Liver (tissue), 3 donors: ENCODE measurements at regions not wholly inside any gene's neighbourhood (a gene's known extent, or its start where the extent isn't known, plus 50 kb on each side); places are given as distances from the start of the nearest gene placed in this dataset.

Source experiments
- RAD21 ChIP-seq, 2 donors: IDR thresholded peaks; 2 replicates each; pipeline ENCODE4 v1.6.1; 2016; ENCODE audit warnings: antibody characterized with exemption in 2 of 2, mild to moderate bottlenecking in 2 of 2
- TF ChIP-seq, protein P1 (sequence below): fragments of 150-350 bp; IDR thresholded peaks from 2 replicates; pipeline ENCODE4 v1.5.1; 2017; ENCODE audit warnings: improper control_type of control experiment, low read depth, low read length; ENCODE audit not compliant: missing input control
- TF ChIP-seq, protein P2 (sequence below): IDR thresholded peaks from 2 replicates; pipeline ENCODE4 v1.6.1; 2016; ENCODE audit warnings: antibody characterized with exemption, mild to moderate bottlenecking
- donor health status: healthy.
- donor health status: healthy.

DNA sequence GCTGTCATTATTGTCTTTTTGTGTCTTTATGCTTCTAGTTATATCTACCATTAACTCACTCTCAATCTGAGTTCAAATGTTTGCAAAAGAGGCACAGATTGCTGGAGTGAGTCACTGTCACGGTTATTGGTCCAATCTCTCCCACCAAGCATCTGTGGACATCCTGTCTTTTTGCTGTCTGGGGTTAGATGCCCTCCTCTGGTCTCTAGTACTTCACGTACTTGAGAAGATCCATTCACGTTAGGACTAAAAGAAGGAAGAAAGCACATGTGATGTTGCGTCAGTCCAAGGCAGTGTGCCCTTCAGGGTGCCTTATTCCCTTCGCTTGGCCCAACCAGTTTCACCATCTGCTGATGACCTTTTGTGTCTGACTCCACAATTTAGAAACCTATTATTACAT lies 72.3 kb upstream of the STXBP6 start:
- TF ChIP-seq, protein P1, sequence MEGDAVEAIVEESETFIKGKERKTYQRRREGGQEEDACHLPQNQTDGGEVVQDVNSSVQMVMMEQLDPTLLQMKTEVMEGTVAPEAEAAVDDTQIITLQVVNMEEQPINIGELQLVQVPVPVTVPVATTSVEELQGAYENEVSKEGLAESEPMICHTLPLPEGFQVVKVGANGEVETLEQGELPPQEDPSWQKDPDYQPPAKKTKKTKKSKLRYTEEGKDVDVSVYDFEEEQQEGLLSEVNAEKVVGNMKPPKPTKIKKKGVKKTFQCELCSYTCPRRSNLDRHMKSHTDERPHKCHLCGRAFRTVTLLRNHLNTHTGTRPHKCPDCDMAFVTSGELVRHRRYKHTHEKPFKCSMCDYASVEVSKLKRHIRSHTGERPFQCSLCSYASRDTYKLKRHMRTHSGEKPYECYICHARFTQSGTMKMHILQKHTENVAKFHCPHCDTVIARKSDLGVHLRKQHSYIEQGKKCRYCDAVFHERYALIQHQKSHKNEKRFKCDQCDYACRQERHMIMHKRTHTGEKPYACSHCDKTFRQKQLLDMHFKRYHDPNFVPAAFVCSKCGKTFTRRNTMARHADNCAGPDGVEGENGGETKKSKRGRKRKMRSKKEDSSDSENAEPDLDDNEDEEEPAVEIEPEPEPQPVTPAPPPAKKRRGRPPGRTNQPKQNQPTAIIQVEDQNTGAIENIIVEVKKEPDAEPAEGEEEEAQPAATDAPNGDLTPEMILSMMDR: no peak
- TF ChIP-seq, protein P2, sequence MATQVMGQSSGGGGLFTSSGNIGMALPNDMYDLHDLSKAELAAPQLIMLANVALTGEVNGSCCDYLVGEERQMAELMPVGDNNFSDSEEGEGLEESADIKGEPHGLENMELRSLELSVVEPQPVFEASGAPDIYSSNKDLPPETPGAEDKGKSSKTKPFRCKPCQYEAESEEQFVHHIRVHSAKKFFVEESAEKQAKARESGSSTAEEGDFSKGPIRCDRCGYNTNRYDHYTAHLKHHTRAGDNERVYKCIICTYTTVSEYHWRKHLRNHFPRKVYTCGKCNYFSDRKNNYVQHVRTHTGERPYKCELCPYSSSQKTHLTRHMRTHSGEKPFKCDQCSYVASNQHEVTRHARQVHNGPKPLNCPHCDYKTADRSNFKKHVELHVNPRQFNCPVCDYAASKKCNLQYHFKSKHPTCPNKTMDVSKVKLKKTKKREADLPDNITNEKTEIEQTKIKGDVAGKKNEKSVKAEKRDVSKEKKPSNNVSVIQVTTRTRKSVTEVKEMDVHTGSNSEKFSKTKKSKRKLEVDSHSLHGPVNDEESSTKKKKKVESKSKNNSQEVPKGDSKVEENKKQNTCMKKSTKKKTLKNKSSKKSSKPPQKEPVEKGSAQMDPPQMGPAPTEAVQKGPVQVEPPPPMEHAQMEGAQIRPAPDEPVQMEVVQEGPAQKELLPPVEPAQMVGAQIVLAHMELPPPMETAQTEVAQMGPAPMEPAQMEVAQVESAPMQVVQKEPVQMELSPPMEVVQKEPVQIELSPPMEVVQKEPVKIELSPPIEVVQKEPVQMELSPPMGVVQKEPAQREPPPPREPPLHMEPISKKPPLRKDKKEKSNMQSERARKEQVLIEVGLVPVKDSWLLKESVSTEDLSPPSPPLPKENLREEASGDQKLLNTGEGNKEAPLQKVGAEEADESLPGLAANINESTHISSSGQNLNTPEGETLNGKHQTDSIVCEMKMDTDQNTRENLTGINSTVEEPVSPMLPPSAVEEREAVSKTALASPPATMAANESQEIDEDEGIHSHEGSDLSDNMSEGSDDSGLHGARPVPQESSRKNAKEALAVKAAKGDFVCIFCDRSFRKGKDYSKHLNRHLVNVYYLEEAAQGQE: no peak
- no peak for TF ChIP-seq RAD21 (IDR thresholded peaks at IDR 0.05)
